ENCODE measurements at regions not wholly inside any gene's neighbourhood (a gene's known extent, or its start where the extent isn't known, plus 50 kb on each side); places are given as distances from the start of the nearest gene placed in this dataset.

DNA sequence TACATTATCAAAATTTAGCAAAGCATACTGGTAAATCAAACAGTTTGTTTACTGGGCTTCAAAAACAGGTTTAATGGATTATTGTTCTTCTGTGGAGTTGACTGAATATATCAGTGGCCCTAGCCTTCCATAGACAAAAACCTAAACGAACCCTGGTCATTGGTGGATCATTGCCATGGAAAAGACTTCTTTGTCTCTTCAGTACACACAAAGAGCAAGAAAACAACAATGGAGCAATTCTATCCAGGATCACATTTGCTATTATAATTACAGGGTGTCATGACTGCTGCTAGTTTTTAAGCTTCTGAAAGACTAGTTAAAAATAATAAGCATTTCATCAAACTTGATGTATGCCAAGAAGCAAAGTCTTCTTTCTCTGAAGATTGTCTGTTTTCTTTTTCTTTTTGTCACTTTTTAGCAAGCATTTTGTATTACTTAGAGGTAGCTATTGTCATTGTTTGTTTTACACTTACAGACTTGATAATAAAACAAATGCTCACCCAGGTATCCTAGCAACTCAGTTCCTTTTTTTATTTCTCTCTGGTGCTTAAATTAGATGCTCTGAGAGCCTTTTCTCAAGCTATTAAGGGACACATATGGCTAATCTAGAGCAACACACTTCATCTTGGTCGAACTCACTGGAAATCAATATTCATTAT is 1228.7 kb upstream of the DDX18 start:
- no peak for DNase-seq (ENCODE audit: low spot score)
- H3K27ac ChIP-seq: no peak overlapping the region
- POLR2A ChIA-PET (ENCODE audit: low non-redundant PET): no interaction called here
- CTCF ChIA-PET: interaction anchor here (0.7 kb wide), 1 partner anchor 768 kb away, joined by 3 read pairs; no protein-coding TSS in a partner anchor
- TF ChIP-seq, protein P1, sequence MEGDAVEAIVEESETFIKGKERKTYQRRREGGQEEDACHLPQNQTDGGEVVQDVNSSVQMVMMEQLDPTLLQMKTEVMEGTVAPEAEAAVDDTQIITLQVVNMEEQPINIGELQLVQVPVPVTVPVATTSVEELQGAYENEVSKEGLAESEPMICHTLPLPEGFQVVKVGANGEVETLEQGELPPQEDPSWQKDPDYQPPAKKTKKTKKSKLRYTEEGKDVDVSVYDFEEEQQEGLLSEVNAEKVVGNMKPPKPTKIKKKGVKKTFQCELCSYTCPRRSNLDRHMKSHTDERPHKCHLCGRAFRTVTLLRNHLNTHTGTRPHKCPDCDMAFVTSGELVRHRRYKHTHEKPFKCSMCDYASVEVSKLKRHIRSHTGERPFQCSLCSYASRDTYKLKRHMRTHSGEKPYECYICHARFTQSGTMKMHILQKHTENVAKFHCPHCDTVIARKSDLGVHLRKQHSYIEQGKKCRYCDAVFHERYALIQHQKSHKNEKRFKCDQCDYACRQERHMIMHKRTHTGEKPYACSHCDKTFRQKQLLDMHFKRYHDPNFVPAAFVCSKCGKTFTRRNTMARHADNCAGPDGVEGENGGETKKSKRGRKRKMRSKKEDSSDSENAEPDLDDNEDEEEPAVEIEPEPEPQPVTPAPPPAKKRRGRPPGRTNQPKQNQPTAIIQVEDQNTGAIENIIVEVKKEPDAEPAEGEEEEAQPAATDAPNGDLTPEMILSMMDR (conservative IDR thresholded peaks at IDR 0.05; ENCODE audit: low read depth): no peak

DNA sequence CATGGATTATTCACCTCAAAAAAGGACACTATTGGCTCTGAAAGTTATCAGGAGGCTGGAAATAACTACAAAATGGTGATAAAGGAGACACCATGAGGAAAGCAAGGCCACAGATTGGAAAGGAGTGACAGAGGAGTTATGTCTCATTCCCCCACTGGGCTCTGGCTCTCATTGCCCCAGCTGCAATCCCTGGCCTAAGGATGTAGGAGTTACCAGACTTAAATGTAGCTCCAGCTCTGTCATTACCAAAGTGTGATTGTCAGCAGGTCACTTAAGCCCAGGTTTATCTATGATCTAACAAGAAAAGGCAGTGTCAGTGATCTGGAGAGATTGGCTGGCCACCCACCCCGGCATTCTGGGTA is 1228.2 kb upstream of the DDX18 start:
- DNase-seq (ENCODE audit: low spot score): no peak
- no peak overlapping the region for H3K27ac ChIP-seq
- CTCF ChIA-PET: interaction anchor here (0.7 kb wide), 1 partner anchor 768 kb away, joined by 3 read pairs; no protein-coding TSS in a partner anchor
- TF ChIP-seq, protein P1 (conservative IDR thresholded peaks at IDR 0.05; ENCODE audit: low read depth): no peak
- POLR2A ChIA-PET (ENCODE audit: low non-redundant PET): no interaction called here
